Mammary epithelial cell (primary cell): ENCODE measurements at regions not wholly inside any gene's neighbourhood (a gene's known extent, or its start where the extent isn't known, plus 50 kb on each side); places are given as distances from the start of the nearest gene placed in this dataset.

Experiments
- CTCF ChIP-seq, 2 donors: IDR thresholded peaks in 1 of 2; conservative IDR thresholded peaks in 1 of 2; 2 replicates each; pipeline ENCODE4 v1.5.1; 2011 to 2012; ENCODE audit warnings: inconsistent platforms in 2 of 2, low read length in 2 of 2, mild to moderate bottlenecking in 2 of 2, control low read depth in 1 of 2, low read depth in 1 of 2; ENCODE audit not compliant: insufficient read depth in 1 of 2; ENCODE audit errors: extremely low read depth in 1 of 2
- EZH2 ChIP-seq: IDR thresholded peaks from 2 replicates; pipeline ENCODE4 v1.6.1; 2012; ENCODE audit warnings: low read length, inconsistent platforms, borderline replicate concordance

GRCh38 chr14:104405360-104406226 lies 174.0 kb upstream of the C14orf180 start:
- TF ChIP-seq CTCF (conservative IDR thresholded peaks at IDR 0.05 in 1 of 2, IDR thresholded peaks at IDR 0.05 in 1 of 2; ENCODE audit: extremely low read depth in 1 of 2, insufficient read depth in 1 of 2, low read depth in 1 of 2, low read length in 2 of 2) (no peak), EZH2 (no peak)
